Upper lobe of left lung (tissue), 6 donors: ENCODE measurements at regions not wholly inside any gene's neighbourhood (a gene's known extent, or its start where the extent isn't known, plus 50 kb on each side); places are given as distances from the start of the nearest gene placed in this dataset.

ENCODE experiments used
- ATAC-seq, 2 donors: fragments of 200-7000 bp; cut with Tn5 transposase; one replicate each; pipeline ENCODE4 v1.9.1; 2022; ENCODE audit warnings: mild to moderate bottlenecking in 2 of 2, moderate library complexity in 2 of 2; ENCODE audit not compliant: low FRiP score in 2 of 2
- DNase-seq, 2 donors: peaks; one replicate each; pipeline ENCODE4 v3.0.0-alpha.2; 2019 to 2020
- H3K27ac ChIP-seq, 4 donors: fragments of 200-600 bp; sonication (generic); one replicate each; pipeline ENCODE4 v1.5.1; 2016 to 2019
- H3K27me3 ChIP-seq, 4 donors: fragments of 200-600 bp; sonication (generic); one replicate each; pipeline ENCODE4 v1.5.1; 2017 to 2019
- H3K36me3 ChIP-seq, 4 donors: fragments of 200-600 bp; sonication (generic); one replicate each; pipeline ENCODE4 v1.5.1; 2016 to 2019
- H3K4me1 ChIP-seq, 4 donors: fragments of 200-600 bp; sonication (generic); one replicate each; pipeline ENCODE4 v1.5.1; 2018 to 2019
- H3K4me3 ChIP-seq, 4 donors: fragments of 200-600 bp; sonication (generic); one replicate each; pipeline ENCODE4 v1.5.1; 2017 to 2019; ENCODE audit warnings: mild to moderate bottlenecking in 2 of 4, moderate library complexity in 1 of 4
- H3K9me3 ChIP-seq, 4 donors: fragments of 200-600 bp; sonication (generic); one replicate each; pipeline ENCODE4 v1.5.1; 2018 to 2019
- CTCF ChIP-seq, 6 experiments: fragments of 450-650 bp in 4 of 6; fragments of 200-600 bp in 2 of 6; sonication (generic) in 2 of 6; IDR thresholded peaks; one replicate each; pipeline ENCODE4 v1.5.1; 2016 to 2019; ENCODE audit warnings: antibody characterized with exemption in 6 of 6
- EP300 ChIP-seq, 4 donors: sonication (generic); formaldehyde crosslinking; IDR thresholded peaks; one replicate each; pipeline ENCODE4 v1.5.1; 2017; ENCODE audit warnings: antibody characterized with exemption in 4 of 4, control low read depth in 2 of 4
- POLR2A ChIP-seq, 4 donors: fragments of 450-650 bp; IDR thresholded peaks; one replicate each; pipeline ENCODE4 v1.5.1; 2016 to 2017; ENCODE audit warnings: antibody characterized with exemption in 4 of 4, mild to moderate bottlenecking in 2 of 4
- POLR2AphosphoS5 ChIP-seq, 2 donors: sonication (generic); formaldehyde crosslinking; IDR thresholded peaks; one replicate each; pipeline ENCODE4 v1.5.1; 2017; ENCODE audit warnings: antibody characterized with exemption in 2 of 2
- WGBS, 2 donors: methylation state at CpG; one replicate each; pipeline ENCODE4 v1.1.5; 2017 to 2018; 5-methylcytosine and 5-hydroxymethylcytosine counted together
- donor health status: DM: no; HTN: no; CAD: no; lungs with moderate emphysema.
- donor health status: DM: no; HTN: yes; CAD: no; lungs with severe emphysema.

- H3K4me3 ChIP-seq: no peak overlapping the region
- no peaks in the 10 kb centered on the region for H3K9me3 ChIP-seq
- DNase-seq (no peak), ATAC-seq (no peak)
- no peaks in the 10 kb centered on the region for H3K36me3 ChIP-seq
- no peaks in the 10 kb centered on the region for H3K4me1 ChIP-seq
- no peak overlapping the region for H3K27ac ChIP-seq
- no peak for TF ChIP-seq POLR2A (IDR thresholded peaks at IDR 0.05)
- TF ChIP-seq EP300 (IDR thresholded peaks at IDR 0.05): no peak
- no peak for TF ChIP-seq POLR2AphosphoS5 (IDR thresholded peaks at IDR 0.05)
- no peak for TF ChIP-seq CTCF (IDR thresholded peaks at IDR 0.05)
- no peaks in the 10 kb centered on the region for H3K27me3 ChIP-seq
- 96 to 98% methylated on average over 1 of the region's 1 CpG for WGBS, 2 donors
Measured at GRCh38 chr3:116834816-116835215, 125.2 kb downstream of the TUSC7 start.

- Histone ChIP-seq H3K4me1 (no peaks in the 10 kb centered on the region), H3K36me3 (no peaks in the 10 kb centered on the region), H3K9me3 (no peaks in the 10 kb centered on the region), H3K27ac (no peak overlapping the region), H3K4me3 (no peak overlapping the region), H3K27me3 (no peaks in the 10 kb centered on the region)
- ATAC-seq (no peak), DNase-seq (no peak)
- no peak for TF ChIP-seq POLR2AphosphoS5 (IDR thresholded peaks at IDR 0.05)
- TF ChIP-seq EP300 (IDR thresholded peaks at IDR 0.05): no peak
- 65 to 66% methylated on average over 1 of the region's 1 CpG for WGBS, 2 donors
Measured at GRCh38 chr3:116835658-116836057, 126.1 kb downstream of the TUSC7 start.

- Histone ChIP-seq H3K4me3 (no peak overlapping the region), H3K36me3 (no peaks in the 10 kb centered on the region), H3K27me3 (no peaks in the 10 kb centered on the region), H3K9me3 (no peaks in the 10 kb centered on the region), H3K27ac (no peak overlapping the region), H3K4me1 (no peaks in the 10 kb centered on the region)
- DNase-seq (no peak), ATAC-seq (no peak)
- WGBS, 2 donors: 69% methylated on average over 2 of the region's 2 CpGs
- TF ChIP-seq POLR2A (IDR thresholded peaks at IDR 0.05): no peak
- no peak for TF ChIP-seq CTCF (IDR thresholded peaks at IDR 0.05)
- no peak for TF ChIP-seq POLR2AphosphoS5 (IDR thresholded peaks at IDR 0.05)
- no peak for TF ChIP-seq EP300 (IDR thresholded peaks at IDR 0.05)
Measured at GRCh38 chr3:116836286-116836685, 126.7 kb downstream of the TUSC7 start.

- no peaks in the 10 kb centered on the region for H3K9me3 ChIP-seq
- DNase-seq: no peak
- no peak overlapping the region for H3K4me3 ChIP-seq
- 69 to 75% methylated on average over 3 of the region's 3 CpGs for WGBS, 2 donors
- no peak for ATAC-seq
- H3K36me3 ChIP-seq: no peaks in the 10 kb centered on the region
- H3K27ac ChIP-seq: no peak overlapping the region
- TF ChIP-seq POLR2A (IDR thresholded peaks at IDR 0.05) (no peak), POLR2AphosphoS5 (IDR thresholded peaks at IDR 0.05) (no peak), CTCF (IDR thresholded peaks at IDR 0.05) (no peak), EP300 (IDR thresholded peaks at IDR 0.05) (no peak)
- H3K27me3 ChIP-seq: no peaks in the 10 kb centered on the region
- no peaks in the 10 kb centered on the region for H3K4me1 ChIP-seq
Measured at GRCh38 chr3:116837483-116837882, 127.9 kb downstream of the TUSC7 start.

- ATAC-seq (no peak), DNase-seq (no peak)
- Histone ChIP-seq H3K9me3 (no peaks in the 10 kb centered on the region), H3K27ac (no peak overlapping the region), H3K4me1 (no peaks in the 10 kb centered on the region), H3K4me3 (no peak overlapping the region), H3K27me3 (no peaks in the 10 kb centered on the region), H3K36me3 (no peaks in the 10 kb centered on the region)
- TF ChIP-seq POLR2A (IDR thresholded peaks at IDR 0.05): no peak
- WGBS, 2 donors: 57% methylated on average over 6 of the region's 6 CpGs
Measured at GRCh38 chr3:116841003-116841735, 131.6 kb downstream of the TUSC7 start.
